Hypothalamus (tissue), 51 donors: ENCODE measurements at regions not wholly inside any gene's neighbourhood (a gene's known extent, or its start where the extent isn't known, plus 50 kb on each side); places are given as distances from the start of the nearest gene placed in this dataset.
"Not testable (repeated sequence)": the region's sequence is repeated elsewhere in the genome, so short reads cannot be mapped to it uniquely, and the experiment has no call there.

ENCODE experiments used
- DNase-seq, 51 donors: peaks; one replicate each; lab custom pipeline; 2025; lab: John Stamatoyannopoulos, UW

DNA sequence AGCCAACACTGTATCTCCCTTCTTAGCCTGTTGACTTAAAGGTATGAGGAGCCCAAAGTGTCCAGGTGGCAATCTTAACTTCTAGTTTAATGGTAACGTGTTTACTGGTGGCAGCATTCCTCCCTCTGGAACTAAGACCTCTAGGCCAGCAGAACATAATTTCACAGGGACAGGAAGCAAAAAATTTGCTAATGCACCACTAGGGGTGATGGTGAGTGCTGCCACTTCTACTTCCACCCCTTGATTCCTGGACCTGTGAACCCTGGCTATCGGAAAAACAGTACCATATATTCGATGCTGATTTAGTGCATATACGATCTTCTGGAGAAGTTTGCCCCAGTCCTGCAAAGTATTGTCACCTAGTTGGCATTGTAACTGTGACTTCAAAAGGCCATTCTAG, 743.2 kb upstream of the RGMB start:
- DNase-seq = not testable (repeated sequence)

DNA sequence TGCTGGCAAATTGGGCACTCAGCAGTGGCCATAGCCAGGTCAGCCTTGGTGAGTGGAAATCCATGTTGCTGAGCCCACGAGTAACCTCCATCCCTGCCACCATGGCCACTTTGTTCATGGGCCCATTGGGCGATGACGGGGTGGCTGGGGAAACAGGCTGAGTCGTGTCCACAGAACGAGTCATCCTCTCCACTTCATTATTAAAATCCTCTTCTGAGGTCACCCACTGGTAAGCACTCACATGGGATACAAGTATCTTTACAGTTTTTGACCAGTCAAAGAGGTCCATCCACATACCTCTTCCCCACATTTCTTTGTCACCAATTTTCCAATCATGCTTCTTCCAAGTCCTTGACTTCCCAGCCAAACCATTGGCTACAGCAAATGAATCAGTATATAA, 742.4 kb upstream of the RGMB start:
- not testable (repeated sequence) for DNase-seq

DNA sequence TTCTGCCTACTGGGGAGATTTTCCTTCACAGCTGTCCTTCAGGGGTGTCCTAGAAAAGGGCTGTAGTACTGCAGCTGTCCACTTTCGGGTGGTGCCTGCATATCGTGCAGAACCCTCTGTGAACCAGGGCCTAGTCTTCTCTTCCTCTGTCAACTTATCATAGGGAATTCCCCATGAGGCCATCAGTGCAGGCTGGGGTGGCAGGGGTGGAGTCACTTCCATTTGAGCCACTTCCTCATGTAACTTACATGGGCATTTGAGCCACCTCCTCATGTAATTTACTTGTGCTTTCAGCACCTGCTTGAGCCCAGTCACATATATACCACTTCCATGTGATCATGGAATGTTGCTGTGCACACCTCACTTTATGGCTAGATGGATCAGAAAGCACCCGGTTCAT, 742.0 kb upstream of the RGMB start:
- no peak for DNase-seq

DNA sequence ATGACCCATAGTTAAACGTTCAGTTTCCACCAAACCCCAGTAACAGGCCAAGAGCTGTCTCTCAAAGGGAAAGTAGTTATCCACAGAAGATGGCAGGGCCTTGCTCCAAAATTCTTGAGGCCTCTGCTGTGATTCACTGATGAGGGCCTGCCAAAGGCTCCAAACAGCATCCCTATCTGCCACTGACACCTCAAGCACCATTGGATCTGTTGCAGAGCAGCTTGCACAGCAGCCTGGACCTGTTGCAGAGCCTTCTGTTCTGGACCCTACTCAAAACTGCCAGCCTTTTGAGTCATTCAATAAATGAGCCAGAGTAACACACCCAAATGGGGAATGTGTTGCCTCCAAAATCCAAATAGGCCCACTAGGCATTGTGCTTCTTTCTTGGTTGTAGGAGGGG, 741.5 kb upstream of the RGMB start:
- DNase-seq = no peak

DNA sequence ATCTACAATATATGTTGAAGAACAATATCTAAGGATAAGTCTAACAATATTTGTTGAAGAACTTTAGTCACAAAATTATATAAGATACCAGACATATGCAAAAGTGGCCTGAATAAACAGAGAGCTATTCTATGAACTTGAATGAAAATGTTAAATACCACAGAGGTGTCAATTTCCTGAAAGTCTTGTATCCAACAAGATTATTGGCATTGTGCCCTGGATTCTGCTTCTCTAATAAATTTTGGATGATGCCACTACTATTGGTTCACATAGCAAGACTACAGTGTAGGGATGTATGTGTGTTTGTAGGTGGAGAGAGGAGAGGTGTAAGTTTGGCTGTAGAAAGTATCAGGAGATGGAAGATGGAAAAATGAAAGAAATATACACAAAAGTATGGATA, 731.8 kb upstream of the RGMB start:
- no peak for DNase-seq

DNA sequence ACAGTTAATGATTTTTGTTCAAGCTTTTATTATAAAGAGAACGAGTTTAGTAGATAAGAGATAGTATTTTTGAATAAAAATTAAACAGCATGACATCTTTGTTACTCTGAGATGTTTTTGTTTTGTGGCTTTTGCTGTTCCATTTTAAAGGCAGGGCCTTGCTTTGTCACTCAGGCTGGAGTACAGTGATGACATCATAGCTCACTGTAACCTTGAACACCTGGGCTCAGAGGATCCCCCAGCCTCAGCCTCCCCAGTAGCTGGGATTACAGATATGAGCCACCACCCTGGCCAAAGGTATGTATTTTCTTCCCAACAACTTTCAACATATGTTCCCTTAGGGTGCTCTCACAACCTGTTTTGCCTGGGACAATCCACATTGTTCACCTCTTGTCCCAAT, 730.9 kb upstream of the RGMB start:
- DNase-seq = no peak

DNA sequence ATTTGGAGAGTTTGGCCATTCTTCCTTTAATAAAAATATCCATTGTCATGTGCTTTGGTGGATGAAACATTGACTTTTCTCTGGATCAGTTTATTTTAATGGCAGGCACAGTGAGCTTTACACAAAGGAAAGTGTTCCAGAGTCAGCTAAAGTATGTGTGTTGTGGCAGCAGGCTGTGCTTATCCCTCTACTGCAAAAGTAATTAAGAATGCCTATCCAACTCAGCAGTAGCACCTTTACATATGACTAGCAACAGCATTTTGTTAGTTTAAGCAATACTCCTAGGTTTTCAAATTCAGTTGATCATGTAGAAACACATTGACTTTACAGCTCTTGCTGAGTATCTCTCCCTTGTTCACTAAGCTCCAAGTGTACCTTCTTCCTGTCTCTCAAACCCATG, 730.5 kb upstream of the RGMB start:
- DNase-seq = no peak

DNA sequence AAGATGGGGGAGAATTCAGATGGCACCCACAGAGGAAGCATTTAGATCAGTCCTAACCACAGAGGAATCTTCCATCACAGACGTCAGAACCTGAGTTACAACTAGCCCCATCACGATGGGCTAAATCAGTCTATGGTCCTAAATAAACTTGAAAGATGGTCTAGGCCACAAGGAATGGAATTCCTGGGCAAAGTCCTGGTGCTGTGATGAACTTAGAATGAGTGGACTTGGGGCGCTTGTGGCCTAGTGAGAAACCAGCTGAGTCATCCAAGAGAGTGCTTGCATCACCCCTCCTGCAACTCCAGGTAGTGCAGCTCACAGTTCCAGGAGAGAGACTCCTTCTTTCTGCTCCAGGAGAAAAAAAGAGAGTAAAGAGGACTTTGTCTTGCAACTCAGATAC, 722.9 kb upstream of the RGMB start:
- DNase-seq = no peak

DNA sequence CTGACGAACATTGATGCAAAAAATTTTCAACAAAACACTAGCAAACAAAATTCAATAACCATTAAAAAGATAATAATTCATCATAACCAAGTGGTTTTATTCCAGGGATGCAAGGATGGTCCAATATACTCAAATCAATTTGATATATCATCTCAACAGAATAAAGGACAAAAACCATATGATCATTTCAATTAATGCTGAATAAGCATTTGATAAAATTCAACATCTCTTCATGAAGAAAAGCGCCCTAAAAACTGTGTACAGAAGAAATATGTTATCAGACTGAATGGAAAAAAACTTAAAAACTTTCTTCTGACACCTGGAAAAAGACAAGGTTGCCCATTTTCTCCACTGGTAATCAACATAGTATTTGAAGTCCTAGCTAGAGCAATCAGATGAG, 720.3 kb upstream of the RGMB start:
- no peak for DNase-seq

DNA sequence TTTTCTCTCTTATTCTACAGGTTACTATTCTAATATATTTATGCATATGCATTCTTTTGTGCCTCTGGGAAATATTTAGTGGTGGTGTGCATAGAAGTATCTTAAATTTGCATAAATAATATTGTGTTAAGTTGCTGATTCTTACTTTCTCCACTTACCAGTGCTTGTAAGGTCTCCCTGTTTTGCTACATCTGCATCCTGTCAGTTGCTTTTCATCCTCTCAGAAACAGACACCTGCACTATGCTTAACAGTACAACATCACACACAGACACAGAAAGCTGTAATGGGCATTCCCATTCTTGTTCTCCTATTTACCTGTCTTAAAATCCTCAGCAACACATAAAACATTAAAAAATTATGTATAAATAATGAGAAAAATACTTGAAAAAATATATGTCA, 713.3 kb upstream of the RGMB start:
- no peak for DNase-seq

DNA sequence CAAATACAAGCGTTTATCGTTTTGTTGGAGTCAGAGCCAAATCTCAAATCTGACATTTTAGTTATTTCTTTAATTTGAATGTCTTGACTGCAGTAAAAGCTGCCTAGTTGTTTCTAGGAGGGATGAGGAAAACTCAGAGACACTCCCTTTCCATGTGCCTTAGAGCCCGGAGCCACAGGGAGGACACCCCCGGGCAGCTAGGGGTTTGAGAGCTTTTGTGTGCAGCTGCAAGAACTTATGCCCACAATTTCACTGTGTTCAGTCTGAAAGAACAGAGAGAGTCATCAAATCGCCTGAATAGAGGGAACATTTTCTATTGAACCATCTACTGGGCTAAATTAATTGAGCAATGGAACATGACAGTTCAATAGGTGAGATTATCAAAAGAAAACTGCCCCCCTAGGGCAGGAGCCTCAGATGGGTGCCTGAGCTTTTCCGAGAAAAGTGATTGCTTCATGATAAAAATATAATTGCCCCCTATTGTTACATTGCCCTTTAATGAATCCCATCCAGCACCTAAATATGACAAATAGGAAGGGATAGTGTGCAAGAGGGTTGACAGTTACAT, 709.3 kb upstream of the RGMB start:
- peak in 18 of 51 donors; percentile 0 to 36 (median 4) for DNase-seq

DNA sequence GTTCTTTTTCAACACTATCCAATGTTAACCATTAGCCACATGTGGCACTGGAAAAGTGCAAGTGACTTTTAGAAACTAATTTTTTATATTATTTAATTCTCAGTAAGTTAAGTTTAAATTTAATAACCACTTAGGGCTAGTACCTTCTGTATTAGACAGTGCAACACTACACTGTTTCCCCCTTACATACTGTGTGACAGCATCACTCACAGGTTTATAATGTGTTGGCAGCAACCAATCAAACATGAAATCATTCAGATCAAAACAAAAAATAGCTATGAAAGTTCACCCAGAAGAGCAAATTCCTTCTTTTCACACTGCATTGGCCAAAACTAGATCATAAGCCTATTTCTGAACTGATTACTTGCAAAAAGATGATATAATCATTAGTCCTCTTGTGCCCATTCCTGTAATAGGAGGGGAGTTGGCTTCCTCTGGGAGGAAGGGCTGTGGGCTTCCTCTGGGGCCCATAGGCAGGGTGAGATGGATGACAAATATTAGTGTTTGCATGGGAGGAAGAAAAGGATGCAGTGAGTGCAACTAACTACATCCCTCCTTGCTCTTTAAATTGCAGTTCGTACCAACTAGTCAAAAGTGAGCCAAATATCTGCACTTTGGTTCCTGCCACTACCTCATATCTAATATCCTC, 708.1 kb upstream of the RGMB start:
- no peak for DNase-seq

DNA sequence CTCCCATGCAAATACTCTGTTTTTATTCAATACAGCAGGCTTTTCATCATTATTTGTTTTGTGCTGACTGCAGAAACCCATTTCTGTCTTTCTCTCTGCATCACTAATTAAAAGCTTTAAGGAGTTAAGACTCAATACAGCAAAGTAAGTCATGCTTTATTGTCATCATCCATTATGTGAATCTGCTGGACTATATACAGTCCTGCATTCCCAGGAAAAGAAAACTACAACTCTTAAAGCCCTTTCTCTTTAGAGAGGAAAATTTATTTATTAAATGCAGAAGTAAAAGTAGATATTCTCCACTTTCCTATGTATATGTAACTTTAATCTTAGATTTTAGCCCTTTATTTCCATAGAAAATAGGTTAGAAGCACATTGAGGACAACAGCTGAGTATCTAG, 706.6 kb upstream of the RGMB start:
- DNase-seq = no peak

DNA sequence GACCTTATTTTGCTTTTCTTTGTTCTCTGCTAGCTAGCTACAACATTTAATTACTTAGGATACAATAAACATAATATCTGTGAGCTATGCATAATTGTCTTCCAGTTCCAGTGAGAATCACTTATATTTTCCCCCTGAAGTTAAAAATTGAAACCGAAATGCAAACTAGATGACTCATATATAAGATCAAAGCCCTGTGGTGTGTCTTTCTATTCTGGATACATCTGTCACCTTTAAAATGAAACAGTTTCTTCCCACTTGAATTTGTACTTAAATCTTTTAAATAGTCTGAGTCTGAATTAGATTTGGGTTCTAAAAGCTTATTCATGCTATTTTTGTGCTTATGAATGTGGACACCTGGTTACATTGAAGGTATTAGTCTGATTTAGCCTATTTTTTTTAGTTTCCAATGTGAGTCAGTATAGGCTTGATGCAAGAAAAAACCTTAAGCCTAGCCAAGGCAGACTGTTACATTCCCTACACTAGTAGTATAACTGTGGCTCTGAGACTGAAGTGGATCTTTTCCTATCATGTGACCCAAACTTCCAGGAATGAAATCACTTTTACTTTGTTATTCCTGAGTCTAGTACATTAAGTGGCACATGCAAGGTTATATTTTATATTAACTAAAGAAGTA, 703.5 kb upstream of the RGMB start:
- no peak for DNase-seq

DNA sequence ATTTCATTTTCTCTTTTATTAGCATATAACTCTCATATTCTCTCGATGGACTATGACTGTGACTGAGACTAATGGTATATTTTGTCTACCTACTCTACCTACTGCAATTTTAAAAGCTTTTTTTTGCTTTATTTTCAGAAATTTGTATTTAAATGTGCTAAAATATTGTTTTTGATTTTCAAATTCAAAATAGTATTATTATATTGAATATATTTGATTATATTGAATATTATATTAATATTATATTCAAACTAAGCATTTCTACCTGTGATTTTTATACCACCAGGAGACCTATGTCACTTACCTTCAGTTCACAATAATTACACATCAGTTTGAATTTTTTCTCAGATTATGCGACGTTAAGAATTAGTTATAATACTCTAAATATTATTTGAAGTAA, 700.5 kb upstream of the RGMB start:
- DNase-seq = no peak

DNA sequence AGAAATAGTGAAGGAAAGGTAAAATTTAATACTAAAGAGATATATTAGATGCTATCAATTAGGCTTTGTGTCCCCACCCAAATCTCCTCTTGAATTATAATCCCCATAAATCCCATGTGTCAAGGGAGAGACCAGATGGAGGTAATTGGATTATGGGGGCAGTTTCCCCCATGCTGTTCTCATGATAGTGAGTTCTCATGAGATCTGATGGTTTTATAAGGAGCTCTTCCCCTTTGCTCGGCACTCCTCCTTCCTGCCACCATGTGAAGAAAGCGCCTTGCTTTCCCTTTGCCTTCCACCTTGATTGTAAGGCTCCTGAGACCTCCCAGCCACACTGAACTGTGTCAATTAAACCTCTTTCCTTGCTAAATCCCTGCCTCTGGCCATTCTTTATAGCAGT, 697.0 kb upstream of the RGMB start:
- no peak for DNase-seq

DNA sequence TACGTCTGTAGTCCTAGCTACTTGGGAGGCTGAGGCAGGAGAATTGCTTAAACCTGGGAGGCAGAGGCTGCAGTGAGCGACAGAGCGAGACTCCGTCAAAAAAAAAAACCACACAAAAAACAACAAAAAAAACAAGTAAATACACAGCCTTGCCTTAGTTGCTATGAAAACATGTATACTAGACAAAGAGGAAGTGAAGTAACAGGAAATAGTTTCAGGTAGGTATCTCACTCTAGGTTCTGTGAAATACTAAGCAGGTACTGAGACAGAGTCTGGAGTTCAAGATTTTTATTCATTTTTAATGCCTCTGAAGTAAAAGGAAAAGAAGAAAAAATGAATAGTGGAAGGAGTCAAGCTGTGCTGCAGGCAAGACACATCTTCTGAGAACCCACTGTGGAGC, 687.9 kb upstream of the RGMB start:
- no peak for DNase-seq

DNA sequence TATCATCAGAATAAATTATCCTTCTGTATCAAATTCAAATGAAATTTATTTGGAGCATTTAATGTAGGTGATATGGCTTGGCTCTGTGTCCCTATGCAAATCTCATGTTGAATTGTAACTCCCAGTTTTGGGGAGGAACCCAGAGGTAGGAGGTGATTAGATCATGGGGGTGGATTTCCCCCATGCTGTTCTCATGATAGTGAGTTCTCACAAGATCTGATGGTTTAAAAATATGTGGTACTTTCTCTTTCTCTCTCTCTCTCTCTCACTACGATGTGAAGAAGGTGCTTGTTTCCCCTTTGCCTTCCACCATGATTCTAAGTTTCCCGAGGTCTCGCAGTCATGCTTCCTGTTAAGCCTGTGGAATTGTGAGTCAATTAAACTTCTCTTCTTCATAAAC, 678.4 kb upstream of the RGMB start:
- DNase-seq = no peak

DNA sequence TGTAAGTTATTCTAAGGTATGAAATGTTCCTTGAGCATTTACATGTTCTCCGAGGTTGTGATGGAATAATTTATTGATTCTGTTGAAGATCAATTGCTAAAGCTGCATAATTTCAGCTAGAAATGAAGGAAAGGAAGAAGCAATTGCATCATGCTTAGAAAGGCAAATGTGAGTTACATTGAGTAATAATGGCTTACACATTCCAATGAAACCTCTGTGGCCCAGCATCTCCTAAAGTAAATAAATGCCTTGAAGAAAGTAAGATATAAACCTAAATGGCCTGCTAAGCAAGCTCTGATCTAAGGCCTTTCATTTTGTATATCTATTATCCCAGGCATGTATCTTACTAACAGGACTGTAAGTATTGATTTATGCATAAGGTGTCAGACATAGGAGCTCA, 677.3 kb upstream of the RGMB start:
- no peak for DNase-seq

DNA sequence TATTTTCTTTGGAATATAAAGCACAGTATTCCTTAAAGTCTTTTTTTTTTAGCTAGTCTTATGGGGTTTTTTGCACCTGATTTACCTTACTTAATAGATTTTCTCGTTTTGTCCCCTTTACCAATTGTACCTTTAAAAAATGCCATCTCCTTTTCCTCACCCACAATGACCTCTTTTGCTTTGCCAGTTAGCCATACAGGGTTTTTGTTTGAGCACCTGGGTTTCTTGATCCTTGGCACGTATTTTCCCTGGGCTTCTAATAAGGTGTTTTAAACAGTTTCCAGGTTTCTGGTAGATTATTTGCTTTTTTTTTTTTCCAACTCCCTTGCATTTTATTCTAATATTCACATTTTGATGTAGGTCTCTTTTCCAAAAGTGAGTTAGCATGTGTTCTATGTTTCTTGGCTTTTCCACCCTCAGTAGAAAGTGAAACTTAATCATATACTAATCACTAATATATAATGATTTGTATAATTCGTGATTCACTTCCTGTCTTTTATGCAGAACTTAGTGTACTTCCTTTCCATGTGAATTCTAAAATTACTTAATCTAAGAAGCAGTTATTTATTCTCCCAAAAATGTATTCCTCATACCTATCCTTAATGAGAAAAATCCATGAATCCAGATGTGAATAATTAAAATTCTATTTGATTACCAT, 673.9 kb upstream of the RGMB start:
- no peak for DNase-seq

DNA sequence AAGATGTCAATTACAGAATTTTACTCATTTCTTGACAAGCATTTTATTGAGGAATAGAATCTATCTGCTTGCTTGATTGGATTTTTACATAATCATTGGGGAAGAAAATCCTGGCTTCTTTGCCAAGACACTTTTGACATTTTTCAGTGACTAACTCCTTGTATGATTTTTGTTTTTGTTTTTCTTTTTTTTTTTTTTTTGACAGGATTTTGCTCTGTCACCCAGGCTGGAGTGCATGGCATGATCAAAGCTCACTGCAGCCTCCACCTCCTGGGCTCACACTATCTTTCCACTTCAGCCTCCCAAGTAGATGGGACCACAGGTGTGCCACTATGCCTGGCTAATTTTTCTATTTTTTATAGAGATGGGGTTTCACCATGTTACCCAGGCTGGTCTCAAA, 672.3 kb upstream of the RGMB start:
- no peak for DNase-seq

DNA sequence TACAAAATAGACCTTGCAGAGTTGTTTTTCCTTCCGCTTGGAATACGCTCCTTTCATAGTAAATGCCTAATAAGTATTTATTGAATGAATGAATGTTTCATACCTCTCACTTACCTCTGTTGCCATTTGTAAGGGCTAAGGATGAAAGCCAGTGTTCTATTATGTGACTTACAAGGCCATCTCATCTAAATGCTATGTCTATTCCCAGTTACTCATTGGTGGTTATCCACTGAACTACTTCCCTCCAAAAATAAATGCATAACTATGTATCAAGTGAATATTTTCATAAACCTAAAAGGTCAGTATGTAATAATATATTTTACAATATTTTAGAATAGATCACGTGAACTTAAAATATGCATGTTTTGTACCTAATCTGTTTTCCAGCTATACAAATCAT, 670.5 kb upstream of the RGMB start:
- DNase-seq = no peak
